Epithelial cell of prostate (primary cell): ENCODE measurements at regions not wholly inside any gene's neighbourhood (a gene's known extent, or its start where the extent isn't known, plus 50 kb on each side); places are given as distances from the start of the nearest gene placed in this dataset.

ENCODE experiments used
- DNase-seq: peaks from one replicate; pipeline ENCODE4 v3.0.0-alpha.2; 2011; ENCODE audit warnings: low read depth, low spot score
- H3K27ac ChIP-seq: fragments of 450-650 bp; 2 replicates; pipeline ENCODE4 v1.5.1; 2017; ENCODE audit warnings: mild to moderate bottlenecking

- no peak overlapping the region for H3K27ac ChIP-seq
- no peak for DNase-seq
Measured at GRCh38 chr3:34008836-34009809, 210.7 kb downstream of the PDCD6IP start.

DNA sequence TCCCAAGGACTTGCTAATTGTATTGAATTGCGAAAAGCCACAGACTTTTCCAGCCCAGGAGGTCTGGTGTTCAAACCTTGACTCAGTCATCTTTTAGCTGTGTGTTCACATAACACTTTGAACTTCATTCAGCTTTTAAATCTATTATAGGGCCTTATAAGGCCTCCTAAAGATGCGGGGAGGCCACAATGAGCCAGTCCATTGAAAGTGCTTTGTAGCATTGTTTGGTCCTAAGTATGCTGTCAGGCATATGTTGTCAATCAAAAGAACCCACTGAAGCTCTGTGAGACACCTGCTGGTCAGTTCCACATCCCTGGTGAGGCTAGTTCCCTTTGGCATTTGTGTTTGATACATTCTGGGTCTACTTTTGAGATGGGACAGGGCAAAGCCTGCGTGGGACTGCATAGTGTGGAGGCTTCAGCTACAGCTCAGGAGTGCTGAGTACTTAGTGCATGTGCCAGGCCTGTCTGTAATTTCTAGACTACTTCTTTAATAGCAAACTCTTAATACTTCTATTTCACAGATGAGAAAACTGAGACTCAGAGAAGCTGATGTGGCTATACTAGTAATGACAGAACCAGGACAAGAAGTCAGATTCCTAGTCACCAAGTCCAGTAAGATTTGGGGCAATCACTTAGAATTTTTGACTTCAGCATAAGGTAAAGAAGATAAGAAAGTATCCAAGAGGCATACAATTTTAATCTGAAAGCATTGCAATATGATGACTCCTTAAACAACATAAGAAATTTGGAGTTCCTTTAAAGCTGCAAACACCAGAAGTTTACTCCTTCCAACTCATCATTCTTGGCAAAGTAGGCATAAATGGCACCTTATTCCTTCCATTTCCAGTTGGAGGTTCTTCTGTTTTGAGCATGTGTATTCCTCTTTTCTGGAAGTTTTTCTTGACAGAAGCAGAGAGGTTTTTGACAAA, 213.0 kb downstream of the PDCD6IP start:
- no peak for DNase-seq
- H3K27ac ChIP-seq, result peak overlapping the region; percentile 42

- peak overlapping the region; percentile 42 for H3K27ac ChIP-seq
- peak; percentile 75 for DNase-seq
Measured at GRCh38 chr3:34012102-34012461, 213.7 kb downstream of the PDCD6IP start.

- no peak for DNase-seq
- H3K27ac ChIP-seq, result no peak overlapping the region
Measured at GRCh38 chr3:34013818-34014570, 215.6 kb downstream of the PDCD6IP start.

DNA sequence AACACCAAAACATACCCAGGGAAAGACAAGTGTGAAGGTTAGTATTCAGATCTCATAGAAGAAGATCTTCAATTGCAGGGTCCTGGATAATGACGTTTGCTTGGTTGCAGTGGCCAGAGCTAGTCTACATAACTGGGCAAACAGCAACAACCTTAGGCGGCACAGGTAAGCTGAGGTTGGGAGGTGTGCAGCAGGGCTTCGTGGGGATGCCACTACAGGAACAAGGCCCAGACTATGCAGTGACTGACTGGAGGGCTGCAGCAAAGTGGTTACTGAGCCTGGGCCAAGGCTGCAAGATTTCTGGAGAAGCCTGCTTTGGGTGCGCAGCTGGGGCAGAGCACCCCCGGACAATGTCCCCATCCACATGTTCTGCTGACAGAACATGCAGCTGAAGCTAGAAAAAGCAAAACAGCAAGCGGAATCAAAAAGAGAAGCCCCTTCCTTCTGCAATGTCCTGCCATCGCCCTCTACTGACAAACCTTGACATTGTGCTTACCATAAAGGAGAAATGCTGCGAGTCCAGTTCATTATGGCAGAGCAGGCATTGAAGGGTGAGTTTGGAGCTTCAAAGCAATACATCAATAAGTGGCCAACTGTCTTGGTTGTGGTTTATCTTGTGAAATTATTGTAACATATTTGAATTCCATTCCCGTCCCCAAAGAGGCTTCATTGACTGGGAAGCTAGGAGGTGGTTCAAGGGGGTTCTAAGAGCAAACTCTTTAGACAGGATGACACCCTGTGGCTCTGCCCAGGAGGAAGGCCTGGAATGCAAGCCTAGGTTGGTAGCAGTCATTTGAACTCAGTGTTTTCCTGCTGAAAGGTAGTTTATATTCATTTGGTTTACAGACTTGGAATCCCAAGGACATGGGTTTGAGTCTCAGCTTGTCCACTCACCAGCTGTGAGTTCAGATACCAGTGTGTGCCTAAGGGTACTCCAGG, 217.0 kb downstream of the PDCD6IP start:
- H3K27ac ChIP-seq, result no peak overlapping the region
- DNase-seq, result no peak

GRCh38 chr3:34016925-34017587, 218.6 kb downstream of the PDCD6IP start:
- peak overlapping the region; percentile 2 for H3K27ac ChIP-seq
- peak; percentile 29 for DNase-seq

GRCh38 chr3:34017757-34018156, 219.3 kb downstream of the PDCD6IP start:
- no peak overlapping the region for H3K27ac ChIP-seq
- no peak for DNase-seq

- DNase-seq, result no peak
- H3K27ac ChIP-seq, result no peak overlapping the region
Measured at GRCh38 chr3:34019158-34019557, 220.7 kb downstream of the PDCD6IP start.

DNA sequence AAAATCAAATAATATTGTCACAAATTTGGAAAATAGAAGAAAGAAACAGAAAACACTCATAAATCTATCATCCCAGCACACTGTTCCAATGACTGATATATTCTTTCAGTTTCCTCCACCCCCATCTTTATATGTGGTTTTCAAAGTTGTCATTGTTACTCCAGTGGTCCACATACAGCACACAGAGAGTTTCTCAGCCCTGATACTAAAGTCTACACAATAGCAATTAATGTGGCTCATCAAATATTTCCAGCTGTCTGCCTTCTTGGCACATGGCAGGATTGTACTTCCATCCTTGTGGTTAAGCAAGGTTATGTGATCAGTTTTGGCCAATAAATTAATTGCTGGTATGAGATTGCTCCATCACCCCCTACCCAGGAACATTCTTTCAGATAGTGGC, 221.7 kb downstream of the PDCD6IP start:
- H3K27ac ChIP-seq, result no peak overlapping the region
- no peak for DNase-seq

GRCh38 chr3:34020726-34021680, 222.6 kb downstream of the PDCD6IP start:
- no peak for DNase-seq
- no peak overlapping the region for H3K27ac ChIP-seq

DNA sequence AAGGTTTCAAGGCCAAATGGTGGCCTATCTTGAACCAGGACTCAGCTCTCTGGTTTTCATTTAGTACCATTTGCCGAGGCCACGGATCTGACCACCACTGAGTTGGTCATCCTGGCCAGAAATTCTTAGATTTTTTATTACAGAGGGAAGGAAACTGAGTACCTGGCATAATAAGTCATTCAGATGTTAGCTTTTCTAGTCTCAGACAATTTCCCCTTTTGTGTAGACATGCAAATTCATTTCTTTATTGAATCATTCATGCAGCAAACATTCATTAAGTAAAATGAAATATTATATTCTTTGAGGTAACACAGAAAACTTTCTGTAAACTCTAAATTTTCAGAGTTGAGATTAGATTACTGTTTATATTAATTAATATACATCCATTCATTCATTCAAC, 223.7 kb downstream of the PDCD6IP start:
- DNase-seq, result no peak
- H3K27ac ChIP-seq, result no peak overlapping the region

DNA sequence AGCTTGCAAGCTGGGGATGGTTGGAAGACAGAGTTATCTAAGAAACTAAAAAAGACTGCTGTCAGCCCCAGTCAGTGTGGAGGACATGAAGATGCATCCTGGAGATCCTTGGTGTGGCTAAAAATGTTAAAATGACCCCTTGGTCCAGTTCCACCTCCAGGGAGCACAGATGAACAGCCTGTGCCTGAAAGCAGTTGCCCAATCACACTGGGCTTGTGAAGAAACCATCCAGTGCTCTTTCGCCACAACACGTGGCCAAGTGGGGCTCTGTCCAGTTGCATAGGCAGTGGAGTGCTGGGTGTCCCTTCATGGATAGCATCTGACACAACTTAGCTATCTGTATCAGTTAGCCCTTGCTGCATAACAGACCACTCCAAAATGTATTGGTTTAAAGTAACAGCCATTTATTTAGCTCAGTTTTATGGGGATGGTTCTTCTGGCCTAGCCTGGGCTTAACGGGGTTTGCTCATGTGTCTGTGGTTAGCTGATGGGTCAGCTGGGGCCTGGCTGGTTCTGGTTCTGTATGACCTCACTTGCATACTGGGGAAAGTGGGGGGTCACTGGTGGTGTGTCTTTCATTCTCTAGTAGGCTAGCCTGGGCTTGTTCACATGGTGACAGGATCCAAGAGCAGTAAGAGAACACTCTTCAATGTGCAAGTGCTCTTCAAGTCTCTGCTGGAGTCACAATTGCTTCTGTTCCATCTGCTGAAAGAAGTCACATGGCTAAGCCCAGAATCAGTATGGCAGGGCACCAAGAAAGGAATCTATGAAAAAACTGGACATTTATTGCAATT, 226.2 kb downstream of the PDCD6IP start:
- H3K27ac ChIP-seq, result no peak overlapping the region
- DNase-seq, result no peak

- no peak for DNase-seq
- H3K27ac ChIP-seq, result no peak overlapping the region
Measured at GRCh38 chr3:34033839-34034238, 235.4 kb downstream of the PDCD6IP start.

DNA sequence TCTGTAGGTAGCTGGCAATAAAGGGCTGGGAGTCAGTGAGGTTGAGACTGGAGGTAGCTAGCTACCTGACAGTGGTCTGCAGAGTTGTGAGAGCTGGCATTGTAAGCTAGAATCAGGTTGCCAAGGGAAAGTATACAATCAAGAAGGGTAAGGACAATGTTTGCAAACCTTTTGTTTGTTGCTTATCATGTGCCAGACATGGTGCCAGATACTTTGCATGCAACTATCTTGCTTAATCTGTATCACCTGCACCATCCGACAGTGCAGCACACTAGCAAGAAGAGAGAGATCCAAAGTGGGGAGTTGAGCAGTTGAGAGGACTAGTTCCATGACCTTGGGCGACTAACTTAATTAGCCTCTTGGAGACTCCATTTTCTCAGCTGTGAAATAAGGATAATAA, 236.4 kb downstream of the PDCD6IP start:
- no peak for DNase-seq
- H3K27ac ChIP-seq, result no peak overlapping the region

DNA sequence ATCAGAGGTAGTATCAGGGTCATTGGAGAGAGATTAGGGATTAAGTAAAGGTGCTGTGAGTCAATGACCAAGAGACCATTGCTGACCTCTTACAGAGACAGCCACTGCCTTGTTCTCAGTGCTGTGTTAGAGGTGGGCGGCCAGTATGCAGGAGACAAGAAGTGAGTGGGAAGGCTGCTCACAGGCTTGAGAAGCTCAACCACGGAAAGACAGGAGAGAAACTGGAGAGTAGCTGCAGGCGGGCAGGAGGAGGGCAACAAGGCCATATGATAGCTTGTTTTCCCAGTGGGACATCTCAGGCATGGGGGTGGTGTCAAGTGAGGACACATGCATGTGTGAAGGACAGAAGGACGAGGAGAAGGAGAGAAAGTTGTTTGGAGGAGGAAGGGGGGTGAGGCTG, 237.3 kb downstream of the PDCD6IP start:
- no peak overlapping the region for H3K27ac ChIP-seq
- no peak for DNase-seq

DNA sequence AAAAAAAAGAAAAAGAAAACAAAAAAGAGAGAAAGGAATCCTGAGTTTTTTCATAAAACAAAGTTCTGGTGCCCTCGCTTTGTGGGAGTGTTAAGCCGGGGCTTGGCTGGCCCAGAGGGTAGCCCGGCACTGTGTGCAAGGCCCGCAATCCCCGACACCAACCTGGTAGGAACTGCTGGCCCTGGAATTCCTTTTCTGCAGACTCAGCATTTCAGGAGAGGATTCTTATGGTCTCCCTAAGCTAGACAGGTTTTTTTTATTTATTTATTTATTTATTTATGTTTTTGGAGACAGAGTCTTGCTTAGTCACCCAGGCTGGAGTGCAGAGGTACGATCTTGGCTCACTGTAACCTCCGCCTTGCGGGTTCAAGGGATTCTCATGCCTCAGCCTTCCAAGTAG, 238.8 kb downstream of the PDCD6IP start:
- DNase-seq, result no peak
- no peak overlapping the region for H3K27ac ChIP-seq

GRCh38 chr3:34038131-34038530, 239.7 kb downstream of the PDCD6IP start:
- no peak for DNase-seq
- no peak overlapping the region for H3K27ac ChIP-seq
